IgD-negative memory B cell (primary cell): ENCODE measurements at regions not wholly inside any gene's neighbourhood (a gene's known extent, or its start where the extent isn't known, plus 50 kb on each side); places are given as distances from the start of the nearest gene placed in this dataset.
A peak's percentile ranks its signal among the peaks of the same experiment; 100 is the strongest.
"Not testable (repeated sequence)": the region's sequence is repeated elsewhere in the genome, so short reads cannot be mapped to it uniquely, and the experiment has no call there.

ENCODE experiments used
- H3K27ac Mint-ChIP-seq, 3 donors: one replicate each; pipeline ENCODE4 v1.8.0; 2020 to 2022; ENCODE audit warnings: mild to moderate bottlenecking in 3 of 3, mixed read lengths in 3 of 3, moderate library complexity in 1 of 3
- H3K27me3 Mint-ChIP-seq: one replicate; pipeline ENCODE4 v1.8.0; 2021; ENCODE audit warnings: mixed read lengths
- H3K36me3 Mint-ChIP-seq: one replicate; pipeline ENCODE4 v1.8.0; 2020; ENCODE audit warnings: mild to moderate bottlenecking, mixed read lengths
- H3K4me1 Mint-ChIP-seq, 3 donors: one replicate each; pipeline ENCODE4 v1.8.0; 2020 to 2022; ENCODE audit warnings: mixed read lengths in 3 of 3, mild to moderate bottlenecking in 1 of 3
- H3K4me3 Mint-ChIP-seq, 4 donors: one replicate each; pipeline ENCODE4 v1.8.0; 2020 to 2022; ENCODE audit warnings: mild to moderate bottlenecking in 4 of 4, mixed read lengths in 4 of 4, moderate library complexity in 3 of 4
- H3K9me3 Mint-ChIP-seq, 3 donors: one replicate each; pipeline ENCODE4 v1.8.0; 2020 to 2021; ENCODE audit warnings: mixed read lengths in 3 of 3, mild to moderate bottlenecking in 1 of 3

- H3K4me1 Mint-ChIP-seq, result peaks cover 0 to 5% (median 0%) of the 10 kb centered on the region in 3 donors
- peaks cover 11 to 19% (median 12%) of the 10 kb centered on the region in 3 donors for H3K9me3 Mint-ChIP-seq
- peak overlapping the region in 1 of 3 donors; percentile 56 for H3K27ac Mint-ChIP-seq
- no peak overlapping the region for H3K4me3 Mint-ChIP-seq
- peaks cover 9% of the 10 kb centered on the region for H3K27me3 Mint-ChIP-seq
- peaks cover 2% of the 10 kb centered on the region for H3K36me3 Mint-ChIP-seq
Measured at GRCh38 chr6:170005665-170006064, 254.2 kb downstream of the ERMARD start.

GRCh38 chr6:170004585-170005210, 253.3 kb downstream of the ERMARD start:
- H3K27ac Mint-ChIP-seq, result no peak overlapping the region
- peaks cover 11 to 19% (median 12%) of the 10 kb centered on the region in 3 donors for H3K9me3 Mint-ChIP-seq
- no peak overlapping the region for H3K4me3 Mint-ChIP-seq

GRCh38 chr6:170003451-170004160, 252.2 kb downstream of the ERMARD start:
- peaks cover 2% of the 10 kb centered on the region for H3K36me3 Mint-ChIP-seq

More at GRCh38 chr6:170004585-170005210, 253.3 kb downstream of the ERMARD start:
- Mint-ChIP-seq H3K4me1 (peaks cover 0 to 5% (median 0%) of the 10 kb centered on the region in 3 donors), H3K27me3 (peaks cover 6% of the 10 kb centered on the region), H3K36me3 (peaks cover 2% of the 10 kb centered on the region)

GRCh38 chr6:170003027-170003426, 251.6 kb downstream of the ERMARD start:
- Mint-ChIP-seq H3K9me3 (peaks cover 11 to 19% (median 12%) of the 10 kb centered on the region in 3 donors), H3K4me3 (no peak overlapping the region), H3K4me1 (peaks cover 0 to 5% (median 0%) of the 10 kb centered on the region in 3 donors)

More at GRCh38 chr6:170003451-170004160, 252.2 kb downstream of the ERMARD start:
- peaks cover 11 to 19% (median 12%) of the 10 kb centered on the region in 3 donors for H3K9me3 Mint-ChIP-seq
- H3K27ac Mint-ChIP-seq, result no peak overlapping the region
- H3K4me1 Mint-ChIP-seq, result peaks cover 0 to 5% (median 0%) of the 10 kb centered on the region in 3 donors
- H3K4me3 Mint-ChIP-seq, result no peak overlapping the region
- H3K27me3 Mint-ChIP-seq, result no peaks in the 10 kb centered on the region

GRCh38 chr6:170001782-170002181, 250.4 kb downstream of the ERMARD start:
- H3K36me3 Mint-ChIP-seq, H3K4me3 Mint-ChIP-seq, H3K4me1 Mint-ChIP-seq, H3K27ac Mint-ChIP-seq, H3K27me3 Mint-ChIP-seq: not testable (repeated sequence)
- H3K9me3 Mint-ChIP-seq, result peaks cover 11 to 19% (median 12%) of the 10 kb centered on the region in 3 donors

More at GRCh38 chr6:170003027-170003426, 251.6 kb downstream of the ERMARD start:
- no peaks in the 10 kb centered on the region for H3K27me3 Mint-ChIP-seq
- no peak overlapping the region for H3K27ac Mint-ChIP-seq
- peaks cover 2% of the 10 kb centered on the region for H3K36me3 Mint-ChIP-seq

- Mint-ChIP-seq H3K4me3 (no peak overlapping the region), H3K27ac (no peak overlapping the region), H3K4me1 (no peaks in the 10 kb centered on the region), H3K27me3 (peaks cover 2% of the 10 kb centered on the region), H3K9me3 (peaks cover 6 to 16% (median 11%) of the 10 kb centered on the region in 3 donors), H3K36me3 (peaks cover 2% of the 10 kb centered on the region)
Measured at GRCh38 chr6:170000071-170000843, 248.8 kb downstream of the ERMARD start.

- Mint-ChIP-seq H3K4me3 (peak overlapping the region in 1 of 4 donors; percentile 5), H3K27me3 (peaks cover 3% of the 10 kb centered on the region), H3K36me3 (peaks cover 2% of the 10 kb centered on the region), H3K27ac (no peak overlapping the region), H3K4me1 (no peaks in the 10 kb centered on the region), H3K9me3 (peaks cover 3 to 14% (median 9%) of the 10 kb centered on the region in 3 donors)
Measured at GRCh38 chr6:169999367-169999766, 247.9 kb downstream of the ERMARD start.

- peaks cover 2% of the 10 kb centered on the region for H3K36me3 Mint-ChIP-seq
Measured at GRCh38 chr6:169998457-169998856, 247.0 kb downstream of the ERMARD start.

GRCh38 chr6:169997930-169998218, 246.5 kb downstream of the ERMARD start:
- Mint-ChIP-seq H3K27ac (no peak overlapping the region), H3K27me3 (peaks cover 3% of the 10 kb centered on the region), H3K4me3 (no peak overlapping the region), H3K4me1 (no peaks in the 10 kb centered on the region), H3K9me3 (peaks cover 0 to 12% (median 7%) of the 10 kb centered on the region in 3 donors), H3K36me3 (peaks cover 2% of the 10 kb centered on the region)

More at GRCh38 chr6:169998457-169998856, 247.0 kb downstream of the ERMARD start:
- H3K4me1 Mint-ChIP-seq, result no peaks in the 10 kb centered on the region
- H3K9me3 Mint-ChIP-seq, result peaks cover 0 to 12% (median 7%) of the 10 kb centered on the region in 3 donors
- H3K27ac Mint-ChIP-seq, result no peak overlapping the region
- no peak overlapping the region for H3K4me3 Mint-ChIP-seq
- H3K27me3 Mint-ChIP-seq, result peaks cover 3% of the 10 kb centered on the region

GRCh38 chr6:169997187-169997929, 245.9 kb downstream of the ERMARD start:
- Mint-ChIP-seq H3K4me3 (no peak overlapping the region), H3K4me1 (no peaks in the 10 kb centered on the region), H3K27ac (no peak overlapping the region), H3K27me3 (peaks cover 3% of the 10 kb centered on the region), H3K9me3 (peaks cover 0 to 9% (median 4%) of the 10 kb centered on the region in 3 donors), H3K36me3 (peaks cover under 1% of the 10 kb centered on the region)

- no peaks in the 10 kb centered on the region for H3K36me3 Mint-ChIP-seq
- H3K27ac Mint-ChIP-seq, result no peak overlapping the region
- H3K4me3 Mint-ChIP-seq, result no peak overlapping the region
- H3K9me3 Mint-ChIP-seq, result peaks cover 0 to 2% (median 1%) of the 10 kb centered on the region in 3 donors
- peaks cover 2 to 4% (median 3%) of the 10 kb centered on the region in 3 donors for H3K4me1 Mint-ChIP-seq
- H3K27me3 Mint-ChIP-seq, result peaks cover 3% of the 10 kb centered on the region
Measured at GRCh38 chr6:169996378-169997051, 245.1 kb downstream of the ERMARD start.

GRCh38 chr6:169994739-169995138, 243.3 kb downstream of the ERMARD start:
- Mint-ChIP-seq H3K4me3 (no peak overlapping the region), H3K4me1 (peaks cover 8 to 12% (median 11%) of the 10 kb centered on the region in 3 donors), H3K9me3 (no peaks in the 10 kb centered on the region), H3K27ac (no peak overlapping the region), H3K36me3 (no peaks in the 10 kb centered on the region), H3K27me3 (peaks cover 3% of the 10 kb centered on the region)

GRCh38 chr6:169993861-169994481, 242.5 kb downstream of the ERMARD start:
- peaks cover 13 to 19% (median 15%) of the 10 kb centered on the region in 3 donors for H3K4me1 Mint-ChIP-seq

GRCh38 chr6:169991913-169992312, 240.5 kb downstream of the ERMARD start:
- Mint-ChIP-seq H3K4me3 (no peak overlapping the region), H3K27ac (no peak overlapping the region), H3K9me3 (no peaks in the 10 kb centered on the region), H3K27me3 (peaks cover 9% of the 10 kb centered on the region), H3K4me1 (peaks cover 13 to 20% (median 15%) of the 10 kb centered on the region in 3 donors), H3K36me3 (no peaks in the 10 kb centered on the region)

More at GRCh38 chr6:169993861-169994481, 242.5 kb downstream of the ERMARD start:
- Mint-ChIP-seq H3K27ac (no peak overlapping the region), H3K27me3 (peaks cover 8% of the 10 kb centered on the region), H3K4me3 (no peak overlapping the region), H3K9me3 (no peaks in the 10 kb centered on the region), H3K36me3 (no peaks in the 10 kb centered on the region)
